ENCODE measurements at regions not wholly inside any gene's neighbourhood (a gene's known extent, or its start where the extent isn't known, plus 50 kb on each side); places are given as distances from the start of the nearest gene placed in this dataset.
"Not testable (repeated sequence)": the region's sequence is repeated elsewhere in the genome, so short reads cannot be mapped to it uniquely, and the experiment has no call there.

GRCh38 chrX:116317409-116317808, 119.0 kb upstream of the SLC6A14 start:
- DNase-seq (ENCODE audit: extremely low spot score, unreplicated experiment) = no peak
- H3K9me3 Mint-ChIP-seq (ENCODE audit: unreplicated experiment) = peaks cover 6% of the 10 kb centered on the region
- no peaks in the 10 kb centered on the region for H3K27me3 Mint-ChIP-seq (ENCODE audit: unreplicated experiment)
- H3K27ac Mint-ChIP-seq (ENCODE audit: unreplicated experiment) = no peak overlapping the region
- H3K36me3 Mint-ChIP-seq (ENCODE audit: unreplicated experiment) = no peaks in the 10 kb centered on the region
- no peaks in the 10 kb centered on the region for H3K4me1 Mint-ChIP-seq (ENCODE audit: unreplicated experiment)
- TF ChIP-seq CTCF (IDR thresholded peaks at IDR 0.05) = no peak
- no peak overlapping the region for H3K4me3 Mint-ChIP-seq (ENCODE audit: unreplicated experiment)

GRCh38 chrX:116318672-116319071, 117.7 kb upstream of the SLC6A14 start:
- TF ChIP-seq CTCF (IDR thresholded peaks at IDR 0.05) = no peak
- DNase-seq (ENCODE audit: extremely low spot score, unreplicated experiment) = no peak
- Mint-ChIP-seq H3K9me3 (ENCODE audit: unreplicated experiment) (peaks cover 6% of the 10 kb centered on the region), H3K36me3 (ENCODE audit: unreplicated experiment) (no peaks in the 10 kb centered on the region), H3K27ac (ENCODE audit: unreplicated experiment) (no peak overlapping the region), H3K27me3 (ENCODE audit: unreplicated experiment) (no peaks in the 10 kb centered on the region), H3K4me1 (ENCODE audit: unreplicated experiment) (no peaks in the 10 kb centered on the region), H3K4me3 (ENCODE audit: unreplicated experiment) (no peak overlapping the region)

GRCh38 chrX:116321711-116322110, 114.7 kb upstream of the SLC6A14 start:
- H3K4me3 Mint-ChIP-seq (ENCODE audit: unreplicated experiment) = no peak overlapping the region
- no peaks in the 10 kb centered on the region for H3K27me3 Mint-ChIP-seq (ENCODE audit: unreplicated experiment)
- no peak overlapping the region for H3K27ac Mint-ChIP-seq (ENCODE audit: unreplicated experiment)
- no peaks in the 10 kb centered on the region for H3K36me3 Mint-ChIP-seq (ENCODE audit: unreplicated experiment)
- H3K4me1 Mint-ChIP-seq (ENCODE audit: unreplicated experiment) = no peaks in the 10 kb centered on the region
- peaks cover 6% of the 10 kb centered on the region for H3K9me3 Mint-ChIP-seq (ENCODE audit: unreplicated experiment)
- TF ChIP-seq CTCF (IDR thresholded peaks at IDR 0.05) = no peak
- no peak for DNase-seq (ENCODE audit: extremely low spot score, unreplicated experiment)

- not testable (repeated sequence) for H3K27ac Mint-ChIP-seq (ENCODE audit: unreplicated experiment); H3K36me3 Mint-ChIP-seq (ENCODE audit: unreplicated experiment); H3K9me3 Mint-ChIP-seq (ENCODE audit: unreplicated experiment)
Measured at GRCh38 chrX:116332026-116332425, 104.4 kb upstream of the SLC6A14 start.

GRCh38 chrX:116334797-116335196, 101.6 kb upstream of the SLC6A14 start:
- not testable (repeated sequence) for H3K9me3 Mint-ChIP-seq (ENCODE audit: unreplicated experiment); H3K4me1 Mint-ChIP-seq (ENCODE audit: unreplicated experiment); H3K36me3 Mint-ChIP-seq (ENCODE audit: unreplicated experiment); DNase-seq (ENCODE audit: extremely low spot score, unreplicated experiment); H3K4me3 Mint-ChIP-seq (ENCODE audit: unreplicated experiment); H3K27ac Mint-ChIP-seq (ENCODE audit: unreplicated experiment); H3K27me3 Mint-ChIP-seq (ENCODE audit: unreplicated experiment)

More at GRCh38 chrX:116332026-116332425, 104.4 kb upstream of the SLC6A14 start:
- H3K4me3 Mint-ChIP-seq (ENCODE audit: unreplicated experiment); H3K27me3 Mint-ChIP-seq (ENCODE audit: unreplicated experiment); DNase-seq (ENCODE audit: extremely low spot score, unreplicated experiment); H3K4me1 Mint-ChIP-seq (ENCODE audit: unreplicated experiment): not testable (repeated sequence)

GRCh38 chrX:116339407-116339806, 97.0 kb upstream of the SLC6A14 start:
- DNase-seq (ENCODE audit: extremely low spot score, unreplicated experiment) = no peak
- Mint-ChIP-seq H3K27ac (ENCODE audit: unreplicated experiment) (no peak overlapping the region), H3K27me3 (ENCODE audit: unreplicated experiment) (no peaks in the 10 kb centered on the region), H3K4me1 (ENCODE audit: unreplicated experiment) (no peaks in the 10 kb centered on the region), H3K4me3 (ENCODE audit: unreplicated experiment) (no peak overlapping the region), H3K36me3 (ENCODE audit: unreplicated experiment) (no peaks in the 10 kb centered on the region), H3K9me3 (ENCODE audit: unreplicated experiment) (no peaks in the 10 kb centered on the region)
- no peak for TF ChIP-seq CTCF (IDR thresholded peaks at IDR 0.05)
